SK-N-SH (cell line): ENCODE measurements at regions not wholly inside any gene's neighbourhood (a gene's known extent, or its start where the extent isn't known, plus 50 kb on each side); places are given as distances from the start of the nearest gene placed in this dataset.

Source experiments
- ELF1 ChIP-seq: IDR thresholded peaks from 2 replicates; pipeline ENCODE4 v1.4.0; 2012
- EZH2phosphoT487 ChIP-seq: fragments of 200-600 bp; sonication (generic); IDR thresholded peaks from 2 replicates; pipeline ENCODE4 v1.6.1; 2017; ENCODE audit warnings: low read depth, mixed run types, mild to moderate bottlenecking, antibody characterized with exemption, moderate library complexity, borderline replicate concordance
- MEF2A ChIP-seq: IDR thresholded peaks from 2 replicates; pipeline ENCODE4 v1.4.0; 2012; ENCODE audit warnings: low read depth, borderline replicate concordance
- POLR2AphosphoS5 ChIP-seq: IDR thresholded peaks from 2 replicates; pipeline ENCODE4 v1.6.1; 2012; ENCODE audit warnings: low read depth, low read length
- RAD21 ChIP-seq: IDR thresholded peaks from 2 replicates; pipeline ENCODE4 v1.6.1; 2012; ENCODE audit warnings: mild to moderate bottlenecking, low read length
- TAF1 ChIP-seq: IDR thresholded peaks from 2 replicates; pipeline ENCODE4 v1.6.1; 2012; ENCODE audit warnings: low read depth, mild to moderate bottlenecking, low read length, moderate library complexity, borderline replicate concordance
- TEAD4 ChIP-seq: IDR thresholded peaks from 2 replicates; pipeline ENCODE4 v1.4.0; 2012; ENCODE audit warnings: mild to moderate bottlenecking, borderline replicate concordance; ENCODE audit not compliant: insufficient read depth
- TF ChIP-seq, protein P1 (sequence below): fragments of 200-600 bp; sonication (generic); IDR thresholded peaks from 2 replicates; pipeline ENCODE4 v1.6.1; 2017; ENCODE audit warnings: antibody characterized with exemption, mild to moderate bottlenecking, moderate library complexity

DNA sequence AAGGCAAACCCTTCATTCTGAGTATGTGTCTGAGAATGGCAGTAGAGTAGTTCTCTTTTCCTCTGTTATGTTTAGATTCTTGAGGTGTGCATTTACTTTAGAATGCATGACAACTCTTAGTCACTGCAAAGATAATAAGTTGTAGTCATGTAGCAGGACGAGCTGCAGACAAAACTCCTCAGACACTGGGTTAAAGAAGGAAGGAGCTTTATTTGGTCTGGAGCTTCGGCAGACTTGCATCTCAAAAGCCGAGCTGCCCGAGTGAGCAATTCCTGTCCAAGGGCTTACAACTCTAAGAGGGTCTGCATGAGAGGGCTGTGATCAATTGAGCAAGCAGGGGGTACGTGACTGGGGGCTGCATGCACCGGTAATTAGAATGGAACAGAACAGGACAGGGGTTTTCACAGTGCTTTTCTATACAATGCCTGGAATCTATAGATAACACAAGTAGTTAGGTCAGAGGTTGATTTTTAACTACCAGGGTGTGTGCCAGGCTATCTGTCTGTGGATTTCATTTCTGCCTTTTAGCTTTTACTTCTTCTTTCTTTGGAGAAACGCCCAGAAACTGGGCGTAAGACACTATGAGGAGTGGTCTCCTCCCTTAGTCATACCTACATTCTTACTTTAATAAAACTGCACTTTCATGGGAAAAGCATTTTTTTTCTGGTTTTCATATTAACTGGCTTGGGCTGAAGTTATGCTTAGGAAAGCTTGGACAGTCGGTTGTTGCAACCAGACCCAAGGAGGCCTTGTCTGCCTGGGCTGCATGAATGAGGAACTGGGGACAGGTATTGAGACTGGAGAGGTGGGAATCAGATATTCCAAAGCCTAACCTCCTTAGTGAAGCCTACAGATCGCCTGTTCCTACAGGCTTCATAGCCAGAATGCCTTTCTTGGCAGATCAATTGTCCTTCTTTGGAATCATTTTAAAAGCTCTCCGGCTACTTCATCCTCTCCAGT, 115.1 kb downstream of the RHOU start:
- TF ChIP-seq, protein P1, sequence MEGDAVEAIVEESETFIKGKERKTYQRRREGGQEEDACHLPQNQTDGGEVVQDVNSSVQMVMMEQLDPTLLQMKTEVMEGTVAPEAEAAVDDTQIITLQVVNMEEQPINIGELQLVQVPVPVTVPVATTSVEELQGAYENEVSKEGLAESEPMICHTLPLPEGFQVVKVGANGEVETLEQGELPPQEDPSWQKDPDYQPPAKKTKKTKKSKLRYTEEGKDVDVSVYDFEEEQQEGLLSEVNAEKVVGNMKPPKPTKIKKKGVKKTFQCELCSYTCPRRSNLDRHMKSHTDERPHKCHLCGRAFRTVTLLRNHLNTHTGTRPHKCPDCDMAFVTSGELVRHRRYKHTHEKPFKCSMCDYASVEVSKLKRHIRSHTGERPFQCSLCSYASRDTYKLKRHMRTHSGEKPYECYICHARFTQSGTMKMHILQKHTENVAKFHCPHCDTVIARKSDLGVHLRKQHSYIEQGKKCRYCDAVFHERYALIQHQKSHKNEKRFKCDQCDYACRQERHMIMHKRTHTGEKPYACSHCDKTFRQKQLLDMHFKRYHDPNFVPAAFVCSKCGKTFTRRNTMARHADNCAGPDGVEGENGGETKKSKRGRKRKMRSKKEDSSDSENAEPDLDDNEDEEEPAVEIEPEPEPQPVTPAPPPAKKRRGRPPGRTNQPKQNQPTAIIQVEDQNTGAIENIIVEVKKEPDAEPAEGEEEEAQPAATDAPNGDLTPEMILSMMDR, result no peak
- TF ChIP-seq POLR2AphosphoS5 (no peak), EZH2phosphoT487 (no peak), ELF1 (no peak), MEF2A (no peak), TAF1 (no peak), RAD21 (no peak), TEAD4 (no peak)
